ENCODE measurements at regions not wholly inside any gene's neighbourhood (a gene's known extent, or its start where the extent isn't known, plus 50 kb on each side); places are given as distances from the start of the nearest gene placed in this dataset.

GRCh38 chr6:103011605-103012004 lies 1618.1 kb downstream of the GRIK2 start:
- TF ChIP-seq FOSL2 (IDR thresholded peaks at IDR 0.05; ENCODE audit: borderline replicate concordance, low read depth) = no peak
- TF ChIP-seq YY1 (IDR thresholded peaks at IDR 0.05; ENCODE audit: low read depth) = no peak
- TF ChIP-seq, protein P1, sequence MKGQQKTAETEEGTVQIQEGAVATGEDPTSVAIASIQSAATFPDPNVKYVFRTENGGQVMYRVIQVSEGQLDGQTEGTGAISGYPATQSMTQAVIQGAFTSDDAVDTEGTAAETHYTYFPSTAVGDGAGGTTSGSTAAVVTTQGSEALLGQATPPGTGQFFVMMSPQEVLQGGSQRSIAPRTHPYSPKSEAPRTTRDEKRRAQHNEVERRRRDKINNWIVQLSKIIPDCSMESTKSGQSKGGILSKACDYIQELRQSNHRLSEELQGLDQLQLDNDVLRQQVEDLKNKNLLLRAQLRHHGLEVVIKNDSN (IDR thresholded peaks at IDR 0.05; ENCODE audit: borderline replicate concordance, low read depth) = no peak
- TF ChIP-seq CTCF (IDR thresholded peaks at IDR 0.05) = no peak
- no peak for TF ChIP-seq TAF1 (IDR thresholded peaks at IDR 0.05; ENCODE audit: borderline replicate concordance, low read depth, low read length)
- TF ChIP-seq, protein P2, sequence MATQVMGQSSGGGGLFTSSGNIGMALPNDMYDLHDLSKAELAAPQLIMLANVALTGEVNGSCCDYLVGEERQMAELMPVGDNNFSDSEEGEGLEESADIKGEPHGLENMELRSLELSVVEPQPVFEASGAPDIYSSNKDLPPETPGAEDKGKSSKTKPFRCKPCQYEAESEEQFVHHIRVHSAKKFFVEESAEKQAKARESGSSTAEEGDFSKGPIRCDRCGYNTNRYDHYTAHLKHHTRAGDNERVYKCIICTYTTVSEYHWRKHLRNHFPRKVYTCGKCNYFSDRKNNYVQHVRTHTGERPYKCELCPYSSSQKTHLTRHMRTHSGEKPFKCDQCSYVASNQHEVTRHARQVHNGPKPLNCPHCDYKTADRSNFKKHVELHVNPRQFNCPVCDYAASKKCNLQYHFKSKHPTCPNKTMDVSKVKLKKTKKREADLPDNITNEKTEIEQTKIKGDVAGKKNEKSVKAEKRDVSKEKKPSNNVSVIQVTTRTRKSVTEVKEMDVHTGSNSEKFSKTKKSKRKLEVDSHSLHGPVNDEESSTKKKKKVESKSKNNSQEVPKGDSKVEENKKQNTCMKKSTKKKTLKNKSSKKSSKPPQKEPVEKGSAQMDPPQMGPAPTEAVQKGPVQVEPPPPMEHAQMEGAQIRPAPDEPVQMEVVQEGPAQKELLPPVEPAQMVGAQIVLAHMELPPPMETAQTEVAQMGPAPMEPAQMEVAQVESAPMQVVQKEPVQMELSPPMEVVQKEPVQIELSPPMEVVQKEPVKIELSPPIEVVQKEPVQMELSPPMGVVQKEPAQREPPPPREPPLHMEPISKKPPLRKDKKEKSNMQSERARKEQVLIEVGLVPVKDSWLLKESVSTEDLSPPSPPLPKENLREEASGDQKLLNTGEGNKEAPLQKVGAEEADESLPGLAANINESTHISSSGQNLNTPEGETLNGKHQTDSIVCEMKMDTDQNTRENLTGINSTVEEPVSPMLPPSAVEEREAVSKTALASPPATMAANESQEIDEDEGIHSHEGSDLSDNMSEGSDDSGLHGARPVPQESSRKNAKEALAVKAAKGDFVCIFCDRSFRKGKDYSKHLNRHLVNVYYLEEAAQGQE (IDR thresholded peaks at IDR 0.05; ENCODE audit: low read depth, low read length) = no peak
- no peak for TF ChIP-seq JUND (IDR thresholded peaks at IDR 0.05)
